Spleen (tissue), 11 donors: ENCODE measurements at regions not wholly inside any gene's neighbourhood (a gene's known extent, or its start where the extent isn't known, plus 50 kb on each side); places are given as distances from the start of the nearest gene placed in this dataset.

Experiments used
- DNase-seq: peaks from one replicate; pipeline ENCODE4 v3.0.0-alpha.2; 2020
- H3K27ac ChIP-seq, 8 donors: fragments of 200-600 bp; sonication (generic) in 7 of 8; 1 replicate in 4 of 8; 2 replicates in 4 of 8; pipeline versions ENCODE4 v1.5.0 to v1.8.0; 2016 to 2021; ENCODE audit warnings: inconsistent platforms in 4 of 8, mild to moderate bottlenecking in 4 of 8, moderate library complexity in 1 of 8
- H3K27me3 ChIP-seq, 7 donors: fragments of 200-600 bp; sonication (generic) in 6 of 7; replicated peaks in 1 of 7; 1 replicate in 4 of 7; 2 replicates in 3 of 7; pipeline versions ENCODE4 v1.5.0 to v1.8.0; 2016 to 2021; ENCODE audit warnings: inconsistent platforms in 3 of 7, mild to moderate bottlenecking in 1 of 7
- H3K36me3 ChIP-seq, 6 donors: fragments of 200-600 bp; sonication (generic) in 5 of 6; 1 replicate in 4 of 6; 2 replicates in 2 of 6; pipeline versions ENCODE4 v1.5.0 to v1.8.0; 2016 to 2021; ENCODE audit warnings: inconsistent platforms in 2 of 6
- H3K4me1 ChIP-seq, 6 donors: fragments of 200-600 bp; sonication (generic) in 5 of 6; 1 replicate in 3 of 6; 2 replicates in 3 of 6; pipeline versions ENCODE4 v1.5.0 to v1.8.0; 2016 to 2021; ENCODE audit warnings: inconsistent platforms in 3 of 6
- H3K4me3 ChIP-seq, 8 donors: fragments of 200-600 bp; sonication (generic) in 7 of 8; 1 replicate in 4 of 8; 2 replicates in 4 of 8; pipeline versions ENCODE4 v1.5.0 to v1.8.0; 2016 to 2021; ENCODE audit warnings: inconsistent platforms in 4 of 8, mild to moderate bottlenecking in 4 of 8, moderate library complexity in 2 of 8
- H3K9me3 ChIP-seq, 8 donors: fragments of 200-600 bp; sonication (generic) in 7 of 8; 1 replicate in 4 of 8; 2 replicates in 4 of 8; pipeline versions ENCODE4 v1.5.0 to v1.8.0; 2016 to 2021; ENCODE audit warnings: inconsistent platforms in 4 of 8
- POLR2A ChIP-seq, 3 donors: fragments of 450-650 bp; IDR thresholded peaks; one replicate each; pipeline ENCODE4 v1.5.1; 2017; ENCODE audit warnings: antibody characterized with exemption in 3 of 3, mild to moderate bottlenecking in 1 of 3
- POLR2AphosphoS5 ChIP-seq, 3 donors: sonication (generic); formaldehyde crosslinking; IDR thresholded peaks; one replicate each; pipeline ENCODE4 v1.5.1; 2017; ENCODE audit warnings: antibody characterized with exemption in 3 of 3
- WGBS, 5 donors: extraction: QIAGEN DNeasy Blood & Tissue Kit in 3 of 5; methylation state at CpG; one replicate each; pipeline versions ENCODE4 v1.1.5 to v1.1.7; 2013 to 2018; 5-methylcytosine and 5-hydroxymethylcytosine counted together
- intact Hi-C: fragments of 100-400 bp; cut with DNase I; formaldehyde crosslinking; loops from one replicate; pipeline ENCODE4 v1.15.0; 2023; ENCODE audit warnings: low total_unique reads
- TF ChIP-seq, protein P1 (sequence below), 11 experiments: fragments of 200-600 bp in 7 of 11; fragments of 450-650 bp in 4 of 11; sonication (generic) in 4 of 11; IDR thresholded peaks in 8 of 11; conservative IDR thresholded peaks in 3 of 11; 1 replicate in 7 of 11; 2 replicates in 4 of 11; pipeline versions ENCODE4 v1.4.0 to v1.8.0; 2016 to 2021; ENCODE audit warnings: antibody characterized with exemption in 11 of 11, inconsistent platforms in 4 of 11, mild to moderate bottlenecking in 1 of 11
- donor health status: healthy with polysubstance abuse.
- donor health status: DM: no; HTN: no; CAD: no; lungs with moderate emphysema.
- donor health status: DM: no; HTN: no; CAD: no.
- donor health status: Bipolar disorder and iron deficiency.
- donor health status: healthy.
- donor health status: DM: no; HTN: no; CAD: no.
- donor health status: DM: yes; HTN: yes; CAD: no.

DNA sequence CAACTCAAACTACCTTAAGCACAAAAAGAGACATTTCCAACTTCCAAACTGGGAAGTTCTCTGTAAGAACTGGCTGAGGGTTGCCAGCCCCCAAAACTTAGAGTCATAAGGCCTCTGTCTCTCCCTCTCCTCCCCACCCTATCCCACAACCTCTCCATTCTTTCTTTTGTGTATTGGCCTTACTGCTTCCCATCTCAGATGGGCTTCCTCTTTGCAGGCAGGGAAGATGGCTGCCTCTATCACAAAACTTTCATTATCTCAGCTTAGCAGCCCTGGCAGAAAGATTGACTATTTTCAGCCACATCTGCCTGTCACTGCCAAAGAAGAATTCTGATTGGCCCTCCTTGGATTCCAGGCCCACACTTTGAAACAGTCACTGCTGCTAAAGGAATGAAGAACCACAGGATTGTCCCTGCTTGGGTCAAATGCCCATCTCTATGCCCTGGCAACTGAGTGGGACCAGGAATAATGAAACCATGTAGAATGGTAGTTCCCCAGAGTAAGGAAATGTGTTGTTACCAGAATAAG is 58.0 kb upstream of the PRKAR2B start:
- intact Hi-C loops: no loop called here
- H3K27ac ChIP-seq: no peak overlapping the region
- no peaks in the 10 kb centered on the region for H3K4me1 ChIP-seq
- H3K27me3 ChIP-seq: no peaks in the 10 kb centered on the region
- H3K36me3 ChIP-seq: no peaks in the 10 kb centered on the region
- no peak overlapping the region for H3K4me3 ChIP-seq
- no peak for DNase-seq
- no peaks in the 10 kb centered on the region for H3K9me3 ChIP-seq
- TF ChIP-seq POLR2AphosphoS5 (IDR thresholded peaks at IDR 0.05) (no peak), POLR2A (IDR thresholded peaks at IDR 0.05) (no peak)
- TF ChIP-seq, protein P1, sequence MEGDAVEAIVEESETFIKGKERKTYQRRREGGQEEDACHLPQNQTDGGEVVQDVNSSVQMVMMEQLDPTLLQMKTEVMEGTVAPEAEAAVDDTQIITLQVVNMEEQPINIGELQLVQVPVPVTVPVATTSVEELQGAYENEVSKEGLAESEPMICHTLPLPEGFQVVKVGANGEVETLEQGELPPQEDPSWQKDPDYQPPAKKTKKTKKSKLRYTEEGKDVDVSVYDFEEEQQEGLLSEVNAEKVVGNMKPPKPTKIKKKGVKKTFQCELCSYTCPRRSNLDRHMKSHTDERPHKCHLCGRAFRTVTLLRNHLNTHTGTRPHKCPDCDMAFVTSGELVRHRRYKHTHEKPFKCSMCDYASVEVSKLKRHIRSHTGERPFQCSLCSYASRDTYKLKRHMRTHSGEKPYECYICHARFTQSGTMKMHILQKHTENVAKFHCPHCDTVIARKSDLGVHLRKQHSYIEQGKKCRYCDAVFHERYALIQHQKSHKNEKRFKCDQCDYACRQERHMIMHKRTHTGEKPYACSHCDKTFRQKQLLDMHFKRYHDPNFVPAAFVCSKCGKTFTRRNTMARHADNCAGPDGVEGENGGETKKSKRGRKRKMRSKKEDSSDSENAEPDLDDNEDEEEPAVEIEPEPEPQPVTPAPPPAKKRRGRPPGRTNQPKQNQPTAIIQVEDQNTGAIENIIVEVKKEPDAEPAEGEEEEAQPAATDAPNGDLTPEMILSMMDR (IDR thresholded peaks at IDR 0.05 in 8 of 11, conservative IDR thresholded peaks at IDR 0.05 in 3 of 11): no peak

DNA sequence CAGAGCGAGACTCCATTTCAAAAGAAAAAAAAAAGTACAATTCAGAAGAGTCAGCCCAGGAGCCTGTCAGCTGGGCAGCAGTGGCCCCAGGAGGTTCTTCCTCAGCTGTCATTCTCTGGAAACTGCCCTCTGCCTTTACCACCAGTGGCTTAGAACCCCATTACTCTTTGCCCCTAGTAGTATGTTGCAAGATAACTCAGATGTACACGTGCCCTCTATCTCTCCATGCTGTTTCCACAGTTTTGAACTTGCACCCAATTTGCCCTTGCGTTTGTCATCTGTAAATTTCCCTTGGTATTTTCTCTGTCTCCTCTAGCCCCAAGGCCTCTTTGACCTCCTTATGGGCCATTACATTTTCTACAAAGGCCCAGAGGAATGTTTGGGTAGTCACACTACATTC is 56.7 kb upstream of the PRKAR2B start:
- intact Hi-C loops: no loop called here
- TF ChIP-seq POLR2A (IDR thresholded peaks at IDR 0.05) (no peak), POLR2AphosphoS5 (IDR thresholded peaks at IDR 0.05) (no peak)
- TF ChIP-seq, protein P1 (IDR thresholded peaks at IDR 0.05 in 8 of 11, conservative IDR thresholded peaks at IDR 0.05 in 3 of 11): no peak
- WGBS, 5 donors: 87 to 100% (median 92%) methylated on average over 3 of the region's 3 CpGs

DNA sequence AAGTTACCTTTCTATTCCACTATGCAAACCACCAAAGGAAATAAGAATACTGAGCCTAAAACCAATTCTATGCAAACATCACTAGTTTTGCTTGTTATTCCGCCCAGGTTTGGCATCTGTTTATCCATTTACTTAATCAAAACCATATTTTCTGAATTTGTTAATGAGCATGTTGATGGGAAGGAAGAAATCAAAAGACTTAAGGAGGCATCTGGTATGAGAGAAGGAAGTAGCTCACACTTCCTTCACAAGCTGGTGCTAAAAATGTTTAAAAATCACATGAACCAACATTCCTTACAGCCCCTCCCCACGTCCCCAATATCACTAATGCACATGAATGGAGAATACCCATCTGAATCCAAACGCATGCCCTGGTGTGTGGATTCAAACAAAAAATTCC is 52.0 kb upstream of the PRKAR2B start:
- whole genome bisulfite sequencing, 5 donors: 51 to 54% (median 53%) methylated on average over 3 of the region's 3 CpGs
- H3K4me1 ChIP-seq: no peaks in the 10 kb centered on the region
- no peak overlapping the region for H3K4me3 ChIP-seq
- no peak overlapping the region for H3K27ac ChIP-seq
- H3K36me3 ChIP-seq: no peaks in the 10 kb centered on the region
- no peaks in the 10 kb centered on the region for H3K9me3 ChIP-seq
- no peak for DNase-seq
- H3K27me3 ChIP-seq: no peaks in the 10 kb centered on the region
- no peak for TF ChIP-seq POLR2AphosphoS5 (IDR thresholded peaks at IDR 0.05)
- no peak for TF ChIP-seq POLR2A (IDR thresholded peaks at IDR 0.05)
- TF ChIP-seq, protein P1 (IDR thresholded peaks at IDR 0.05 in 8 of 11, conservative IDR thresholded peaks at IDR 0.05 in 3 of 11): no peak
- intact Hi-C loops: no loop called here

More for the DNA sequence above, 56.7 kb upstream of the PRKAR2B start:
- Histone ChIP-seq H3K36me3 (no peaks in the 10 kb centered on the region), H3K9me3 (no peaks in the 10 kb centered on the region), H3K4me1 (no peaks in the 10 kb centered on the region), H3K27ac (no peak overlapping the region), H3K4me3 (no peak overlapping the region), H3K27me3 (no peaks in the 10 kb centered on the region)
- no peak for DNase-seq
